GM23248 (cell line): ENCODE measurements at regions not wholly inside any gene's neighbourhood (a gene's known extent, or its start where the extent isn't known, plus 50 kb on each side); places are given as distances from the start of the nearest gene placed in this dataset.

Source experiments
- EZH2 ChIP-seq: fragments of 200-600 bp; sonication (generic); IDR thresholded peaks from 2 replicates; pipeline ENCODE4 v1.6.1; 2018; ENCODE audit warnings: antibody characterized with exemption, mild to moderate bottlenecking; ENCODE audit not compliant: insufficient read depth, poor library complexity, severe bottlenecking
- EZH2phosphoT487 ChIP-seq: fragments of 200-600 bp; sonication (generic); IDR thresholded peaks from 2 replicates; pipeline ENCODE4 v1.6.1; 2018; ENCODE audit warnings: antibody characterized with exemption, moderate library complexity, mild to moderate bottlenecking, low read depth; ENCODE audit not compliant: insufficient read depth

GRCh38 chr2:78734221-78734620 lies 291.3 kb upstream of the REG3G start:
- TF ChIP-seq EZH2: no peak
- no peak for TF ChIP-seq EZH2phosphoT487
